ENCODE measurements at regions not wholly inside any gene's neighbourhood (a gene's known extent, or its start where the extent isn't known, plus 50 kb on each side); places are given as distances from the start of the nearest gene placed in this dataset.

GRCh38 chr1:36542024-36542961 lies 59.6 kb upstream of the CSF3R start:
- DNase-seq (ENCODE audit: low read depth) = no peak
- TF ChIP-seq CTCF (IDR thresholded peaks at IDR 0.05; ENCODE audit: insufficient read depth, low read depth, low read length) = no peak
- peaks cover 2% of the 10 kb centered on the region; the same call in 1 of the 2 replicates for H3K27me3 ChIP-seq (ENCODE audit: control insufficient read depth, insufficient read depth, low read length)
- no peak overlapping the region for H3K4me3 ChIP-seq (ENCODE audit: low read depth, low read length)
- CTCF ChIA-PET = interaction anchor here (1.0 kb wide), 1 partner anchor 11 kb away, joined by 5 read pairs; no protein-coding TSS in a partner anchor
- no peaks in the 10 kb centered on the region for H3K36me3 ChIP-seq (ENCODE audit: control insufficient read depth, insufficient read depth, low read length)
- POLR2A ChIA-PET = no interaction called here

GRCh38 chr1:36540056-36540455 lies 57.3 kb upstream of the CSF3R start:
- no peaks in the 10 kb centered on the region for H3K36me3 ChIP-seq (ENCODE audit: control insufficient read depth, insufficient read depth, low read length)
- DNase-seq (ENCODE audit: low read depth) = no peak
- peaks cover 2% of the 10 kb centered on the region; the same call in 1 of the 2 replicates for H3K27me3 ChIP-seq (ENCODE audit: control insufficient read depth, insufficient read depth, low read length)
- no peak for TF ChIP-seq CTCF (IDR thresholded peaks at IDR 0.05; ENCODE audit: insufficient read depth, low read depth, low read length)
- ChIA-PET CTCF (no interaction called here), POLR2A (no interaction called here)
- H3K4me3 ChIP-seq (ENCODE audit: low read depth, low read length) = no peak overlapping the region

GRCh38 chr1:36539526-36539925 lies 56.8 kb upstream of the CSF3R start:
- peaks cover 4% of the 10 kb centered on the region; the same call in 1 of the 2 replicates for H3K27me3 ChIP-seq (ENCODE audit: control insufficient read depth, insufficient read depth, low read length)
- no peak for TF ChIP-seq CTCF (IDR thresholded peaks at IDR 0.05; ENCODE audit: insufficient read depth, low read depth, low read length)
- ChIA-PET POLR2A (no interaction called here), CTCF (interaction anchor here (0.5 kb wide), 1 partner anchor 1957 kb away, joined by 4 read pairs; no protein-coding TSS in a partner anchor)
- no peak overlapping the region for H3K4me3 ChIP-seq (ENCODE audit: low read depth, low read length)
- no peaks in the 10 kb centered on the region for H3K36me3 ChIP-seq (ENCODE audit: control insufficient read depth, insufficient read depth, low read length)
- no peak for DNase-seq (ENCODE audit: low read depth)

- ChIA-PET CTCF (no interaction called here), POLR2A (no interaction called here)
- DNase-seq (ENCODE audit: low read depth) = no peak
- TF ChIP-seq CTCF (IDR thresholded peaks at IDR 0.05; ENCODE audit: insufficient read depth, low read depth, low read length) = no peak
- Histone ChIP-seq H3K27me3 (ENCODE audit: control insufficient read depth, insufficient read depth, low read length) (peaks cover 4% of the 10 kb centered on the region; the same call in 1 of the 2 replicates), H3K36me3 (ENCODE audit: control insufficient read depth, insufficient read depth, low read length) (no peaks in the 10 kb centered on the region), H3K4me3 (ENCODE audit: low read depth, low read length) (no peak overlapping the region)
Measured at GRCh38 chr1:36537991-36538390, 55.3 kb upstream of the CSF3R start.

- Histone ChIP-seq H3K27me3 (ENCODE audit: control insufficient read depth, insufficient read depth, low read length) (peaks cover 3% of the 10 kb centered on the region; the same call in 1 of the 2 replicates), H3K4me3 (ENCODE audit: low read depth, low read length) (no peak overlapping the region), H3K36me3 (ENCODE audit: control insufficient read depth, insufficient read depth, low read length) (no peaks in the 10 kb centered on the region)
- ChIA-PET POLR2A (no interaction called here), CTCF (no interaction called here)
- DNase-seq (ENCODE audit: low read depth) = no peak
- no peak for TF ChIP-seq CTCF (IDR thresholded peaks at IDR 0.05; ENCODE audit: insufficient read depth, low read depth, low read length)
Measured at GRCh38 chr1:36537190-36537768, 54.6 kb upstream of the CSF3R start.
